Neural progenitor cell (in vitro differentiated cells): ENCODE measurements at regions not wholly inside any gene's neighbourhood (a gene's known extent, or its start where the extent isn't known, plus 50 kb on each side); places are given as distances from the start of the nearest gene placed in this dataset.

Experiments
- DNase-seq: peaks from one replicate; pipeline ENCODE4 v3.0.0-alpha.2; 2016; ENCODE audit warnings: low spot score
- H2AFZ ChIP-seq: fragments of 200-600 bp; sonication (generic); replicated peaks from 2 replicates; pipeline ENCODE4 v1.6.1; 2016; ENCODE audit warnings: antibody characterized with exemption
- H3F3A ChIP-seq: fragments of 200-600 bp; sonication (generic); 2 replicates; pipeline ENCODE4 v1.6.1; 2016; ENCODE audit warnings: antibody characterized with exemption, low read depth
- H3K27ac ChIP-seq: fragments of 200-600 bp; sonication (generic); 2 replicates; pipeline ENCODE4 v1.5.1; 2016; ENCODE audit warnings: mild to moderate bottlenecking
- H3K27me3 ChIP-seq: fragments of 200-600 bp; sonication (generic); 2 replicates; pipeline ENCODE4 v1.6.1; 2016; ENCODE audit warnings: mild to moderate bottlenecking, moderate library complexity
- H3K36me3 ChIP-seq: fragments of 200-600 bp; sonication (generic); 2 replicates; pipeline ENCODE4 v1.5.1; 2016
- H3K4me1 ChIP-seq: fragments of 200-600 bp; sonication (generic); 2 replicates; pipeline ENCODE4 v1.6.1; 2016; ENCODE audit warnings: mixed run types
- H3K4me2 ChIP-seq: fragments of 200-600 bp; sonication (generic); 2 replicates; pipeline ENCODE4 v1.6.1; 2016
- H3K4me3 ChIP-seq: fragments of 200-600 bp; sonication (generic); 2 replicates; pipeline ENCODE4 v1.5.1; 2016
- H3K79me2 ChIP-seq: fragments of 200-600 bp; sonication (generic); 2 replicates; pipeline ENCODE4 v1.6.1; 2016; ENCODE audit warnings: low read depth
- H3K9ac ChIP-seq: fragments of 200-600 bp; sonication (generic); 2 replicates; pipeline ENCODE4 v1.6.1; 2016
- H3K9me3 ChIP-seq: fragments of 200-600 bp; sonication (generic); 2 replicates; pipeline ENCODE4 v1.5.1; 2016; ENCODE audit warnings: low read depth
- H4K20me1 ChIP-seq: fragments of 200-600 bp; sonication (generic); 2 replicates; pipeline ENCODE4 v1.6.1; 2016; ENCODE audit warnings: low read depth
- H3K27ac Mint-ChIP-seq: 3 replicates; pipeline ENCODE4 v1.8.0; 2021; ENCODE audit warnings: mixed read lengths
- H3K27me3 Mint-ChIP-seq: 2 replicates; pipeline ENCODE4 v1.8.0; 2022; ENCODE audit warnings: low read depth, mild to moderate bottlenecking, inconsistent platforms, moderate library complexity, mixed read lengths; ENCODE audit not compliant: insufficient read depth
- H3K36me3 Mint-ChIP-seq: 3 replicates; pipeline ENCODE4 v1.8.0; 2021; ENCODE audit warnings: mixed read lengths
- H3K4me1 Mint-ChIP-seq: 3 replicates; pipeline ENCODE4 v1.8.0; 2021; ENCODE audit warnings: mixed read lengths
- H3K4me3 Mint-ChIP-seq: 3 replicates; pipeline ENCODE4 v1.8.0; 2021; ENCODE audit warnings: mild to moderate bottlenecking, moderate library complexity, mixed read lengths
- H3K9me3 Mint-ChIP-seq: 3 replicates; pipeline ENCODE4 v1.8.0; 2020; ENCODE audit warnings: mixed read lengths
- EZH2 ChIP-seq: fragments of 200-600 bp; sonication (generic); IDR thresholded peaks from 2 replicates; pipeline ENCODE4 v1.6.1; 2017; ENCODE audit warnings: antibody characterized with exemption, mild to moderate bottlenecking, moderate library complexity
- EZH2phosphoT487 ChIP-seq: fragments of 200-600 bp; sonication (generic); IDR thresholded peaks from 2 replicates; pipeline ENCODE4 v1.6.1; 2017; ENCODE audit warnings: antibody characterized with exemption
- TF ChIP-seq, protein P1 (sequence below): fragments of 200-600 bp; sonication (generic); IDR thresholded peaks from 2 replicates; pipeline ENCODE4 v1.5.1; 2017; ENCODE audit warnings: antibody characterized with exemption, mild to moderate bottlenecking

GRCh38 chr5:17087035-17087434, 130.4 kb upstream of the BASP1 start:
- DNase-seq, result no peak
- Histone ChIP-seq H3K27ac (no peak overlapping the region), H2AFZ (no peak overlapping the region), H3K4me1 (no peaks in the 10 kb centered on the region), H3K27me3 (no peaks in the 10 kb centered on the region), H3F3A (no peaks in the 10 kb centered on the region), H3K36me3 (no peaks in the 10 kb centered on the region), H3K9me3 (no peaks in the 10 kb centered on the region), H3K4me2 (no peak overlapping the region), H3K79me2 (no peaks in the 10 kb centered on the region), H3K4me3 (no peak overlapping the region), H3K9ac (no peak overlapping the region), H4K20me1 (no peaks in the 10 kb centered on the region)
- Mint-ChIP-seq H3K27ac (no peak overlapping the region), H3K4me1 (no peaks in the 10 kb centered on the region), H3K36me3 (no peaks in the 10 kb centered on the region), H3K27me3 (peaks cover 7% of the 10 kb centered on the region), H3K9me3 (no peaks in the 10 kb centered on the region), H3K4me3 (no peak overlapping the region)
- no peak for TF ChIP-seq EZH2
- no peak for TF ChIP-seq EZH2phosphoT487
- TF ChIP-seq, protein P1, sequence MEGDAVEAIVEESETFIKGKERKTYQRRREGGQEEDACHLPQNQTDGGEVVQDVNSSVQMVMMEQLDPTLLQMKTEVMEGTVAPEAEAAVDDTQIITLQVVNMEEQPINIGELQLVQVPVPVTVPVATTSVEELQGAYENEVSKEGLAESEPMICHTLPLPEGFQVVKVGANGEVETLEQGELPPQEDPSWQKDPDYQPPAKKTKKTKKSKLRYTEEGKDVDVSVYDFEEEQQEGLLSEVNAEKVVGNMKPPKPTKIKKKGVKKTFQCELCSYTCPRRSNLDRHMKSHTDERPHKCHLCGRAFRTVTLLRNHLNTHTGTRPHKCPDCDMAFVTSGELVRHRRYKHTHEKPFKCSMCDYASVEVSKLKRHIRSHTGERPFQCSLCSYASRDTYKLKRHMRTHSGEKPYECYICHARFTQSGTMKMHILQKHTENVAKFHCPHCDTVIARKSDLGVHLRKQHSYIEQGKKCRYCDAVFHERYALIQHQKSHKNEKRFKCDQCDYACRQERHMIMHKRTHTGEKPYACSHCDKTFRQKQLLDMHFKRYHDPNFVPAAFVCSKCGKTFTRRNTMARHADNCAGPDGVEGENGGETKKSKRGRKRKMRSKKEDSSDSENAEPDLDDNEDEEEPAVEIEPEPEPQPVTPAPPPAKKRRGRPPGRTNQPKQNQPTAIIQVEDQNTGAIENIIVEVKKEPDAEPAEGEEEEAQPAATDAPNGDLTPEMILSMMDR, result no peak

GRCh38 chr5:17088051-17088450, 129.4 kb upstream of the BASP1 start:
- Histone ChIP-seq H2AFZ (no peak overlapping the region), H3K27ac (no peak overlapping the region), H3K4me1 (no peaks in the 10 kb centered on the region), H4K20me1 (no peaks in the 10 kb centered on the region), H3K27me3 (no peaks in the 10 kb centered on the region), H3K79me2 (no peaks in the 10 kb centered on the region), H3K9me3 (no peaks in the 10 kb centered on the region), H3K36me3 (no peaks in the 10 kb centered on the region), H3K4me3 (no peak overlapping the region), H3F3A (no peaks in the 10 kb centered on the region), H3K4me2 (no peak overlapping the region), H3K9ac (no peak overlapping the region)
- no peak for DNase-seq
- no peaks in the 10 kb centered on the region for H3K4me1 Mint-ChIP-seq
- H3K36me3 Mint-ChIP-seq, result no peaks in the 10 kb centered on the region
- H3K9me3 Mint-ChIP-seq, result no peaks in the 10 kb centered on the region
- no peak overlapping the region for H3K27ac Mint-ChIP-seq
- peaks cover 3% of the 10 kb centered on the region for H3K27me3 Mint-ChIP-seq
- H3K4me3 Mint-ChIP-seq, result no peak overlapping the region
- TF ChIP-seq EZH2 (no peak), EZH2phosphoT487 (no peak)
- TF ChIP-seq, protein P1, result no peak

DNA sequence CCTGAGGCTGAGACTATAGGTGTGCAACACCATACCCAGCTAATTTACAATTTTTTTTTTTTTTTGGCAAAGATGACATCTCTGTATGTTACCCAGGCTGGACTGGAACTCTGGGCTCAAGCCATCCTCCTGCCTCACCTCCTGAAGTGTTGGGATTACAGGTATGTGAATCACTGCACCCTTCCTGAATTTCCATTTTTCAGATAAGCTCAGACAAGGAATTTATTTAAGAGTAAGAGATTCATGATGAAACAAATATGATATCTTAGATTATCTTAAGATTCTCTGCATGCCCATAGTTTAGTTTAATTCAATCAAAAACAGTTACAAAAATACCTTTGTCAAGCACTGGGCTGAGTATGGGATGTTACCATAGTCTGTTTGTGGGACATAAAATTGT, 128.4 kb upstream of the BASP1 start:
- DNase-seq, result no peak
- no peak overlapping the region for H3K4me3 ChIP-seq
- H4K20me1 ChIP-seq, result no peaks in the 10 kb centered on the region
- Mint-ChIP-seq H3K27me3 (peaks cover 3% of the 10 kb centered on the region), H3K36me3 (no peaks in the 10 kb centered on the region), H3K4me3 (no peak overlapping the region), H3K27ac (no peak overlapping the region), H3K4me1 (no peaks in the 10 kb centered on the region), H3K9me3 (no peaks in the 10 kb centered on the region)
- H3K79me2 ChIP-seq, result no peaks in the 10 kb centered on the region
- H3F3A ChIP-seq, result no peaks in the 10 kb centered on the region
- TF ChIP-seq EZH2, result no peak
- H3K36me3 ChIP-seq, result no peaks in the 10 kb centered on the region
- no peaks in the 10 kb centered on the region for H3K9me3 ChIP-seq
- no peaks in the 10 kb centered on the region for H3K27me3 ChIP-seq
- no peak overlapping the region for H3K4me2 ChIP-seq
- no peak overlapping the region for H2AFZ ChIP-seq
- H3K9ac ChIP-seq, result no peak overlapping the region
- no peak overlapping the region for H3K27ac ChIP-seq
- H3K4me1 ChIP-seq, result no peaks in the 10 kb centered on the region

DNA sequence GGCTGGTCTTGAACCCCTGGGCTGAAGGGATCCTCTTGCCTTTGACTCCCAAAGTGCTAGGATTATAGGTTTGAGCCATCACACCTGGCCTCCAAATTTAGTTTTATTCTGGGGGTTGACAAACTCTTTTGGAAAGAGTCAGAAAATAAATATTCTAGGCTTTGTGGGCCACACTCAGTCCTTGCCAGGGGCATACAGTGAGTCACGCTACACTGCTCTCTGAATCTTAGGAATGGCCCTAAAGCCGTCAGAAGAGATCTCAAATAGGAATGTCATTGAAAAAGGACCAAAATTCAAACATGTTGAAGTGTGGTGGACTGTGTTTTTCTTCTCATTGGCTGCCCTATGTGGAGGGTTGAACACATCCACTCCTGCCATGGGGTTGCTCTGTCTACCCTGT, 127.7 kb upstream of the BASP1 start:
- Histone ChIP-seq H4K20me1 (no peaks in the 10 kb centered on the region), H3K27ac (no peak overlapping the region), H3K4me2 (no peak overlapping the region), H2AFZ (no peak overlapping the region), H3F3A (no peaks in the 10 kb centered on the region), H3K27me3 (no peaks in the 10 kb centered on the region), H3K9ac (no peak overlapping the region), H3K36me3 (no peaks in the 10 kb centered on the region), H3K9me3 (no peaks in the 10 kb centered on the region), H3K4me3 (no peak overlapping the region), H3K79me2 (no peaks in the 10 kb centered on the region), H3K4me1 (no peaks in the 10 kb centered on the region)
- H3K9me3 Mint-ChIP-seq, result no peaks in the 10 kb centered on the region
- DNase-seq, result no peak
- no peaks in the 10 kb centered on the region for H3K4me1 Mint-ChIP-seq
- no peaks in the 10 kb centered on the region for H3K36me3 Mint-ChIP-seq
- H3K27me3 Mint-ChIP-seq, result peaks cover 3% of the 10 kb centered on the region
- no peak for TF ChIP-seq EZH2
- no peak for TF ChIP-seq EZH2phosphoT487
- TF ChIP-seq, protein P1, result no peak
- H3K27ac Mint-ChIP-seq, result peak overlapping the region; percentile 8
- no peak overlapping the region for H3K4me3 Mint-ChIP-seq
